Ishikawa (cell line): ENCODE measurements at regions not wholly inside any gene's neighbourhood (a gene's known extent, or its start where the extent isn't known, plus 50 kb on each side); places are given as distances from the start of the nearest gene placed in this dataset.

Experiments used
- CEBPB ChIP-seq: IDR thresholded peaks from 2 replicates; pipeline ENCODE4 v1.6.1; 2012
- CREB1 ChIP-seq: IDR thresholded peaks from 2 replicates; pipeline ENCODE4 v1.6.1; 2012; ENCODE audit warnings: low read depth
- EGR1 ChIP-seq: IDR thresholded peaks from 2 replicates; pipeline ENCODE4 v1.6.1; 2012
- EP300 ChIP-seq: IDR thresholded peaks from 2 replicates; pipeline ENCODE4 v1.6.1; 2012; ENCODE audit warnings: borderline replicate concordance
- FOXM1 ChIP-seq: IDR thresholded peaks from 2 replicates; pipeline ENCODE4 v1.6.1; 2012; ENCODE audit warnings: low read depth, borderline replicate concordance
- MAX ChIP-seq: IDR thresholded peaks from 2 replicates; pipeline ENCODE4 v1.6.1; 2012
- NFIC ChIP-seq: IDR thresholded peaks from 2 replicates; pipeline ENCODE4 v1.6.1; 2012
- RAD21 ChIP-seq: IDR thresholded peaks from 2 replicates; pipeline ENCODE4 v1.6.1; 2012; ENCODE audit warnings: low read depth
- REST ChIP-seq: IDR thresholded peaks from 2 replicates; pipeline ENCODE4 v1.6.1; 2012; ENCODE audit warnings: low read depth, mild to moderate bottlenecking
- TAF1 ChIP-seq: IDR thresholded peaks from 2 replicates; pipeline ENCODE4 v1.6.1; 2012; ENCODE audit warnings: low read depth, mild to moderate bottlenecking
- TCF12 ChIP-seq: IDR thresholded peaks from 2 replicates; pipeline ENCODE4 v1.6.1; 2012; ENCODE audit warnings: low read depth
- TEAD4 ChIP-seq: IDR thresholded peaks from 2 replicates; pipeline ENCODE4 v1.6.1; 2012
- USF1 ChIP-seq: IDR thresholded peaks from 2 replicates; pipeline ENCODE4 v1.6.1; 2012
- YY1 ChIP-seq: IDR thresholded peaks from 2 replicates; pipeline ENCODE4 v1.6.1; 2012; ENCODE audit warnings: low read depth
- ZBTB7A ChIP-seq: IDR thresholded peaks from 2 replicates; pipeline ENCODE4 v1.6.1; 2012; ENCODE audit warnings: low read depth

- no peak for TF ChIP-seq EP300
- TF ChIP-seq USF1: no peak
- no peak for TF ChIP-seq EGR1
- no peak for TF ChIP-seq ZBTB7A
- no peak for TF ChIP-seq NFIC
Measured at GRCh38 chr10:124212702-124213101, 119.3 kb upstream of the CHST15 start.

GRCh38 chr10:124211921-124212320, 118.5 kb upstream of the CHST15 start:
- TF ChIP-seq MAX (no peak), REST (no peak), USF1 (no peak), TCF12 (no peak), FOXM1 (no peak), RAD21 (no peak), CREB1 (no peak), EGR1 (no peak), YY1 (no peak)

GRCh38 chr10:124210263-124210662, 116.9 kb upstream of the CHST15 start:
- TF ChIP-seq EGR1: no peak
- no peak for TF ChIP-seq TEAD4
- no peak for TF ChIP-seq ZBTB7A
- TF ChIP-seq CREB1: no peak
- no peak for TF ChIP-seq USF1
- TF ChIP-seq REST: no peak
- no peak for TF ChIP-seq FOXM1
- no peak for TF ChIP-seq RAD21
- TF ChIP-seq TCF12: no peak
- no peak for TF ChIP-seq TAF1
- TF ChIP-seq CEBPB: no peak
- TF ChIP-seq EP300: no peak

GRCh38 chr10:124207391-124207790, 114.0 kb upstream of the CHST15 start:
- TF ChIP-seq REST: no peak
- no peak for TF ChIP-seq MAX
- TF ChIP-seq TCF12: no peak
- no peak for TF ChIP-seq FOXM1
- no peak for TF ChIP-seq ZBTB7A
- TF ChIP-seq CEBPB: no peak
- TF ChIP-seq YY1: no peak
- TF ChIP-seq TAF1: no peak
- TF ChIP-seq TEAD4: no peak
- no peak for TF ChIP-seq EGR1
- TF ChIP-seq NFIC: no peak
- no peak for TF ChIP-seq USF1

- TF ChIP-seq RAD21: no peak
- no peak for TF ChIP-seq MAX
- no peak for TF ChIP-seq EP300
- no peak for TF ChIP-seq NFIC
- no peak for TF ChIP-seq YY1
- TF ChIP-seq REST: no peak
- TF ChIP-seq USF1: no peak
- no peak for TF ChIP-seq CREB1
Measured at GRCh38 chr10:124206616-124207015, 113.2 kb upstream of the CHST15 start.
